Hypothalamus (tissue), 51 donors: ENCODE measurements at regions not wholly inside any gene's neighbourhood (a gene's known extent, or its start where the extent isn't known, plus 50 kb on each side); places are given as distances from the start of the nearest gene placed in this dataset.

ENCODE experiments used
- DNase-seq, 51 donors: peaks; one replicate each; lab custom pipeline; 2025; lab: John Stamatoyannopoulos, UW

DNA sequence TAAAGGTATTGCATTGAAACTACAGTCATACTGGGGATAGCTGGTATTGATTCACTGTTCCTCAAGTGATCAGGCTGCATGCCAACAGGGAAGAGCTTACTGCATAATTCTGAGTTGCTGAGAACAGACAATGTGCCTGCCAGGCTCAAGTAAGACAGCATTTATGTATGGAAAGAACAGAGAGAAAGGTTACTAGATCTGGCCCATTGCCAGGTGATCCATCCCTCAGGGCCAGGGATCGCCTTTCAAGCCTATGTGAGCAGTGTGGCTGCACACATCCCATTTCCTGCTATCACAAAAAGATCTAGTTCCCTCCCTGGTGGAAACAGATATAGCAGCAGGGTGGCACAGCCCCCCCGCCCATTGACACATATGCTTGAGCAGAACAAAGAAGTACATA is 254.0 kb downstream of the TMA16 start:
- no peak for DNase-seq

DNA sequence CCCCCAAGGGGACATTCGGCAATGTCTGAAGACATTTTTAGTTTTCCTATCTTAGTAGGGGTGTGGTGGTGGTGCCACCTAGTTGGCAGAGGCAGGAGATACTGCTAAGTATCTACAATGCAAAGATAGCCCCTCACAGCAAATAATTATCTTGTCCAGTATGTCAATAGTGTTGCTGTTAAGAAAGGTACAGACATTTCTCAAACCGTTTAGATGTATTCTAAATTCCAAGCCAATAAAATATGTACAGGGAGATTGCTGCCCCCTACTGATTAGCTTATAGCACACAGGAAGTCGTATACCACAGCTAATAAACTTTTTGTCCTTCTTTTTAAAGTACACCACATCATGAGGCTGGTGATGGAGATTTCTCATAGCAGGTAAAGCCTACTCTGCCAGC is 260.5 kb downstream of the TMA16 start:
- peak in 1 of 51 donors; percentile 9 for DNase-seq

DNA sequence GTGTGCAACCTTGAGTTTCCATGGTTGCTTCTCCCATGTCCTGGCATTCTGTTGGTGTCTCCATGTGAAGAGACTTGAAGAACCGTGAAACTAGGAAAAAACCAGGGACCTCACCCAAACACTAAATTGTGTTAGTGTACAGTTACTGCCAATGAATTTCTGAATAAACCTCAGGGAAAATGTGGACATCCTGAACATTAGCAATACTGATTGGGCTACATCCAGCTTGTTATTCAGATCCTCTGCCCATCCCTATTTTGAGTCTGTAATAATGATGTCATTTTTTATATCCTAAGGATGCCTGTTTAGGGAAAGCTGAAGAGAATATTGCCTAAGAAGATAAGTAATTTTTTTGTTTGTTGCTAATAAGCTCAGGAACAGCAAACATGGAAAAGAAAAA is 262.7 kb downstream of the TMA16 start:
- DNase-seq, result no peak

DNA sequence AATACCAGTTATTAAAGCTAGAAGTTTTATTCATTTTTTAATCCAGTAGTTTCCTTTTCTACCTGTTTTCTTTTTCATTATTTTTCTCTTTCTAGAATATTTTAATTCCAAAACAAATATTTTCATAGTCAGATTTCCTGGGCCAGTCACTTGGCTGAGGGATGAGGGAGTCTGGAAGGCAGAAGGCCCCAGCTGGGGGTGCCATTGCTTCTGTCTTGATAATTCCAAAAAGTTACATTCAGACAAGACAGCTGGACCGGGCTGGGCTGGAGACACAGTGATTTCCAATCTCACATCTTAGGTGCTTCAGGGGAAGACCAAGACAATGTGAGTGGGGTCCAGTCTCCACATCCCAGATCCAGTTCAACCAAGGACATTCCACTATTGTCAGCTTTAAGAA is 263.5 kb downstream of the TMA16 start:
- peak in 2 of 51 donors; percentile 4 to 7 for DNase-seq

DNA sequence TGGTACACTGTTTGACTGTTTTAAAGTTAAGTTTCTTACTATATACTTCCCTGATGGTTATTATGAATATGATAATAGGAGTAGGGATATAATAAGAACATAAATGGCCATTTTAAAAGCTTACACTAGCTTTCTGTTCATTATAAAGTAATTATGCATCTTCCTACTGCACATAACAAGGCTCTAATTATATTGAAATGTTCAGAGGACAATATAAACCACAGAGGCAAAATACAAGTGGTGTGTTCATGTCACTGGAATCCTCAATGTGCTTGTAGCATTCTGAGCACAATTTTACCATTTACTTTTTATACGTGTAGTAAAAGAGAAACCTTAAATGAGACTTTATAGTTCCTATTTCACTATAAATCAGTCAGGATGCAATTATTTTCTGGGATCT is 268.3 kb downstream of the TMA16 start:
- no peak for DNase-seq

DNA sequence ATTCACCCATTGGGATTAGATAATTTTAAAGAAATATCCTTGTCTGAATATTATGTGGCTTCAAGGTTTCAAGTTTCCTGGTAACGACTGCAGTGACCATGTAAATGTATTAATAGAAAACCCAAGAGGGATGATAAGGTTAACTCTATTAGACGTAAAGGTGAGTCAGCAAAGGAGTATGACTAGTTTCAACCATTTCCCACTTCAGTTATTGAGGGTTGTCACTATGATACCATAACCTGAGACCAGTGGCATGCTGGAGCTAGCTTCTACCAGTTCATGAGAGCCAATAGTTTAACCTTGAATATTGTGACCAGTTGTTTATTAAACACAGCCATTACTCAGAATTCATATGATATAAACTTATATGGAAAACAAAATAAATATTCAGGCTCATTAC is 270.1 kb downstream of the TMA16 start:
- DNase-seq, result no peak

DNA sequence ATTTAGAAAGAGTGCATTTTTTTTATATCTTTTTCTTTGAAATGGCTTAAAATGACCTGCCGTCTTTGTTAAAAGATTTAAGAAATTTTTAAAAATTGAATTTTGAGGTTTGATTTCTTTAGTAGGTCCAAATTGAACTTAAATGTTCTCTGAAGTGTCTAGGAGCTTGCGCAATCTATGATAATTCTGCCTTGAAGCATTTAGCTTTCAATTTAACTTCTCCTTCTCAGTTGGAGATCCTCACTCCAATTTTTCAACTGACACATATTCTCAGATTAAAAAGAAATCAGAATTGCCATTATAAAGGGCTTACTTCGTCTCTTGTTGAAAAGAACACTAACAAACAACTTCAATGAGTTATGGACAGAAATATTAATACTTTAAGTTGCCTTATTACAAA is 273.5 kb downstream of the TMA16 start:
- DNase-seq, result no peak

DNA sequence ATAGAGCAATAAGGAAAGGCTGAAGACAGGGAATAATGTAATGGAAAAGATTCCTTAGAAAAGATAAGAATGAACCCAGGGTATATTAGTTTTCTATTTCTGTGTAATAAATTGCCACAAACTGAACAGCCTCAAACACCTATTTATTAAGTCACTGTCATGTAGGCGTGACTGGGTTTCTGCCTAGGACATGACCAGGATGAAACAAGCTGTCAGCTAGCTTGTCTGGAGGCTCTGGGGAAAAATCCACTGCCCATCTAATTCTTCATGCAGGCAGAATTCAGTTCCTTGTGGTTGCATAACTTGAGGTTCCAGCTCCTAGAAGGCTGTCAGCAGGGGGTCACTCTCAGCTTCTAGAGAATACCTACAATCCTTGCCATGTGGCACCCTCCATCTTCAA is 277.7 kb downstream of the TMA16 start:
- DNase-seq, result no peak

DNA sequence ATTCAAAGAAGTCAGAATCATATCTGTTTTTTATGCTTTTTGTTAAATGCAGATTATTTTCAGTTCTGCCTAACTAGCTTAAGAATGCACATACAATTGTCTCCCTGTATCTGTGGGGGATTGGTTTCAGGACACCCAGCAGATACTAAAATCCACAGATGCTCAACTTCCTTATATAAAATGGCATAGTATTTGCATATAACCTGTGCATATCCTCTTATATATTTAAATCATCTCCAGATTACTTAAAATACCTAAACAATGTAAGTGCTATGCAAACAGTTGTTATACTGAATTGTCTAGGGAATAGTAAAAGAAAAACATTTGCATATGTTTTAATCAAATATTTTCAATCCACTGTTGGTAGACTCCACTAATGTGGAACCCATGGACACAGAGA is 279.4 kb downstream of the TMA16 start:
- no peak for DNase-seq

DNA sequence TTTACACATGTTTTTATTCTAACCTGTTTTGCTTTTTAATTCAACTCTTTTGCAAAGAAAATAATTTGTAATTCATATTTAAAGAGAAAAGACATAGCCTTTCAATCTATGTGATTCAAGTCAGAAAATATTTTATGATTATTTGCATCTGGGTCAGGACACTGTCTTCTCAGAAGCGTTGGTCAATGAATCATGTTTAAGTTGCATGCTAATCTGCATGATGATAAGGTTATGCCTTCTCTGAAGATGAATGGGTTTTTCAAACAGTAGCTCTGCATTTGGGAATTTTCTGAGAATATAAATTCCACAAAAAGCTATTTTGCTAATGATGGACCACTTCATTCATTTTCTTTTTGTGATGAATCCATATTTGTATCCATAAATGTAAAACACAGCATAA is 282.5 kb downstream of the TMA16 start:
- DNase-seq, result no peak

DNA sequence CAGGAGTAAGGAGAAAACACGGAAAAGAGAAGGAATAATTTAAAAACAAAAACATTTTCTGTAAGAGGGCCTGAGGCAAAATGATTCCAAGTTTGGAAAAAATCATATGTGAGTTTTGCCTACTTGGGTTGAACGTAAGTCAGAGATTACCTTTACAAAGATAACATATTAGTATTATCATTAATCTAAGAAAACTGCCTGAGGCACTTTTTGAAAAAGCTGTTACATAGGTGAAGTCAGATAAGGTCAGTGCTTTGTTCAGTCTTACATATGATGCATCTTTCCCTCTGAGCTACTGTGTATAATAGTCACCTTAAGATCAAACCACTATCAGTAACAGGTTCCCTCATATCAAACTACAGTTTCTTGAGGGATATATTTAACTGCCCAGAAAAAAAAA is 287.2 kb downstream of the TMA16 start:
- DNase-seq, result no peak

DNA sequence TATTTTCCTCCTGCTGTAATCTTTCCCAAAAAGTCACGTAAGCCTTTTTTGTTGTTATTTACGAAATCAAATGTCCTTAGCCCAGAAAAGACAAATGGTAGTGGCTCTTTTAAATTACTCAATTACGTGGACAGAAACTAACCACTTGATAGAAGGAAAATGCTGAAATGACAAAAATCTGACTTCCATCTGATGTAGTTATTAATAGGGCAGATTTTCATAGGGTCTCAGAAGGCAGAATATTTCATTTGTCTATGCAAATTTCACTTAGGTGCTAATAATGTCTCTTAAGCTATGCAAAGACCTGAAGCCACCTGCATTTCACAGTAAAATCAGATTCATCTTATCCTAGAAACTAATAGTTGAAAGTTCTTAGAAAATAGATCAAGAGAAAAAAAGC is 295.7 kb downstream of the TMA16 start:
- DNase-seq, result no peak

DNA sequence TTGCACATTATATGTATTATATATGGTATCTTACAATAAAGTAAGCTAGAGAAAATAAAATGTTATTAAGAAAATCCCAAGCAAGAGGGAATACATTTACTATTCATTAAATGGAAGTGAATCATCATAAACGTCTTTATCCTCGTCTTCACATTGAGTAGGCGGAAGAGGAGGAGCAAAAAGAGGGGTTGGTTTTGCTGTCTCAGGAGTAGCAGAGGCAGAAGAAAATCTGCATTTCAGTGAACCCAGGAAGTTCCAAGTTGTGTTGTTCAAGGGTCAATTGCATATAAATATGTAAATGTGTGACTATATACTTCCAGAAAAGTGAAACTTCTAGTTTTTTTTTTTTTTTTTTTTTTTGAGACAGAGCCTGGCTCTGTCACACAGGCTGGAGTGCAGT is 301.4 kb downstream of the TMA16 start:
- no peak for DNase-seq

DNA sequence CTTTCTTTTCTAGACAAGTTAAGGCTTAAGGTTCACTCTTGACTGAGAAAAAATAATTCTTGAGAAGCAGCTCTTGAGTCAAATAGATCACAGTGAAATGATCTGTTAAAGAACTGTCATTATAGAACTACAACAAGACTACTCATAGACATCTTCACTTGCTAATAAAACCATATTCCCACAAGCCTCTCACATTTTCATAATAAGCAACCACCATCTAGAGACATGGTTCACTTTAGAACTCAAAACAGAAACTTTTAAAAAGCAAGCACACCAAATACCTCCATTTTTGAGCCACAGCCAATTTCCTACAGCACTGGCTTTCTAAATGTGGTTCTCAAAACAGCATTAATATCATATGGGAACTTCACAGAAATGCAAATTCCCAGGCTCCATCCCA is 309.5 kb downstream of the TMA16 start:
- no peak for DNase-seq

DNA sequence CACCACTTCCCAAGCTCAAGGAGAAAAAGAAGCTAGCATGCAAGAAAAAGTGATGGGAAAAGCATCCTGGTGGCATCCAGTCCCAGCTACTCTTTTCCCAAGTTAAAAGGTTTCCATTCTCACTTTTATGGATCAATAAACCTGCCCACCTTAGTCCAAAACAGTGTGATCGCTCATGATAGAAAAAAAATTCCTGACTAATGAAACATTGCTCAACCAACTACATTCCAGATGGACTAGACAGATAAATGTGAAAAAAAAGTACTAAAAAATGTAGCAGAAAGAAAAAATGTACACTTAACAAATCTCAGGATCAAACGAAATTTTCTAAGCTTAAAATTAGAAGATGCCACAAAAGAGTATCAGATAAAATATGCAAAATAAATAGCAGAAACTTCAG is 312.2 kb downstream of the TMA16 start:
- DNase-seq, result no peak

DNA sequence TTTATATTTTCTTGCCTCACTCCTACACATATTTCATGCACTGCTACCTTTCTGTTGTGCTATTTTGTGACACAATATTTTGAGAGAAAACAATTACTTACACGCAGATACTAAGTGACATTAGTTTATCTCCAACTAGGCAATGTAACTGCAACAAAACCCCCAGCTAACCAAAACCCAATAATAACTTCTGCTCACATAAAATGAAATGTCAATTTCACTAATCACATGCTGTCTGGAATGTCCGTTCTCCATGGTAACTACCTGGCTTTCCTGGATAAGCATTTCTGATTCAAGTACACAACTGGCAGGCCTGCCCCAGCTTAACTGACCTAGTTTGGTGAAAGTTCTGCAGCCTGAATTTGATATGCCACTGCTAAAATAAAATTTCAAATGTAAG is 313.5 kb downstream of the TMA16 start:
- DNase-seq, result no peak

DNA sequence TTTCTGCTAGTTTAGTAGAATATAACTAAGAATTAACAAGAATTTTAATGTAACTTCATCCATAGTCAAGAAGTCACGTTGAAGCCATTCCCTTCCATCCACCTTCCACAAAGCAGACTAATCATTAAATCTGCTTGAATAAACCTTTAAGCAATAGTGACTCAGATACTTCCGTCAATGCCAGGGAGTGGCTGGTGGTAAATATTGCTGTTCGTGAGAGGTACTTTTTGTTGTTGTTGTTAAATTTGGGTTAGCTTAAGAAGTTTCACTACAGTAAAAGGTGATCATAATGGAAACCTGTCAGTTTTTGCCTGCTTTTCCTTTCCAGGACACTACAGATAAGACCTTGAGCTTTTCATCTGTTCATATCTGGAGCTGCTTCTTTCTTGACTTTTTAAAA is 316.3 kb downstream of the TMA16 start:
- DNase-seq, result no peak

DNA sequence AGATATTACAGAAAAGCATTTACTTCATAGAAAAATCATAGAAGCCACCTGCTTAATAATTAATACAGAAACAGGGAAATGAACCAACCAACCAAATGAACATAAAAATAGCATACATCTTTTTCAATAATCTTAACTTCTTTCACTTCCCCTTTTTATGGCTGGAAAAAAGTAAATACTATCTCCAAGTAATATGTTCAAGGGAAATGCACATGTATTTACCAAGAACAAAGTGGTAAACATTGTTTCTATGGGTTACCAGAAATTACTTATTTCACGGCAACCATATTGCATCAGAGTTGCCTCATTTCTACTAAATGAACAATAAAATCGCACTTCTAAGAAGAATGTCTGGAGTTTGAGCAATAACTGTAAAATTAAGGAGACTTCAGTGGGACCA is 321.3 kb downstream of the TMA16 start:
- DNase-seq, result no peak

DNA sequence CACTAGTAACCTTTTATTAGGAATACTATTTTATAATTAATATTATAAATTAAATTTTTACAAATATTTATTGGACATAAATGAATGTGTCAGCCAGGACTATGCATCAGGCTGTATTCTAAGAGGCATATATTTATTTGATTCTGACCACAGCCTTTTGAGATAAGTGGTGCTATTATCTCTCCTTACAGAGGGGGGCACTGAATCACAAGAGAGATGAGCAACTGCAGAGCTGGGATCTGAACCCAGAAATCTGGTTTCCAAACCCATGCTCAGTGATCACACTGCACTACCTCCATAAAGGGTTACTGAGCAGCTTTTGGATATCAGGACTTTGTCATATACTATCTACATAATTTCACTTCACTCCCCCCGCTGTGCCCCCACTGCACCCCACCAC is 322.0 kb downstream of the TMA16 start:
- DNase-seq, result no peak

DNA sequence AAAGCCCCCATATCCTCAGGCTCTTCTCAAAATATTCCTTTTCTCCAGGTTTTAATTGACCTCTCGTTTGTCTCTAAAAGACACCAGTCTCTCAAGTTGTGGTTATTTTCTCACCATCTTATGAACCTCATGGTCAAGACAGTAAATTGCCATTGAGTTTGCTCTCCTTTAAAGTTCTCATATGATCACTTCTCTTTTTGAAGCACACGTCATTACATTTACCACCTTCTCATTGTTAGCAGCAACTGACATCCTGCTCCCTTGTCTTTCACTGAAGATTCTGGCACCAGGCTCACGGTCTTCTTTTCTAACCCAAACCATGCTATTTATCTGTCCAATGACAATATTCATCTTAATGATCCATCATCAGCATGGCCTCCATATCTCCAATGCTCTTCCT is 324.2 kb downstream of the TMA16 start:
- DNase-seq, result no peak

DNA sequence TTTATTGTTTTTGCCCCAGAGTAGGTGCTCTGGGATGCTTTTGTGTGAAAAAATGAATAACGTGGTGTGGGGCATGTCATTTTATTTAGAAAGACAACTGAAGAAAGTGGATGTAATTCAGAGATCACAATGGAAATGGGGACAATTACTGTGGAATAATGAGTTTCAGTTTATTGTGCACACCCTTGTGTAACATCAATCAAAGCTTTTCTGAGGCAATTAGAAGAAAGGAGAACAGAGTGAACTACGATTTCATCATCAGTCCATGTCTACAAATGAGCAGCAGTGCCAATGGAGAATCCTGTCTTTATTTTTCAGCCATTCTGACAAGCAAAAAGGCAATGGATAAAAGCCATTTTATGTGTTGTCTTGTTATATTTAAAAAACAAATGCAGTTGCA is 339.2 kb downstream of the TMA16 start:
- DNase-seq, result peak in 1 of 51 donors; percentile 8

DNA sequence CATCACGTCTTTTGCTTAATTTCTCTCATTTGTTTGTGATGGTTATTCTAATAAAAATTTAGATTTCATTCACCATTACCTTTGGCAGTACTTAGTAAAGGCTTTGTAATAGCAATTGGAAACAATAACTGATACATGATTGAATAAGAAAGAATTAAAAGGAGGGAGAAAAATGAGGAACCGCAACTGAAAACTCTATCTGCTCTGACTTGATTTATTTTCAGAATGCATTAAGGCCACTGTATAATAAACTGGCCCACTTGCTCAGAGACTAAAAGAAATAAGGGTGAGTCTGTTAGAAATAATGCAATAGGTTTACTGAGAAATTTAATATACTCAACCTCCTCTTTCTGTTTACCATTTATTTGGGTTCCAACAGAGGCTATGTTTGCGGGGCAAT is 351.5 kb downstream of the TMA16 start:
- DNase-seq, result no peak

DNA sequence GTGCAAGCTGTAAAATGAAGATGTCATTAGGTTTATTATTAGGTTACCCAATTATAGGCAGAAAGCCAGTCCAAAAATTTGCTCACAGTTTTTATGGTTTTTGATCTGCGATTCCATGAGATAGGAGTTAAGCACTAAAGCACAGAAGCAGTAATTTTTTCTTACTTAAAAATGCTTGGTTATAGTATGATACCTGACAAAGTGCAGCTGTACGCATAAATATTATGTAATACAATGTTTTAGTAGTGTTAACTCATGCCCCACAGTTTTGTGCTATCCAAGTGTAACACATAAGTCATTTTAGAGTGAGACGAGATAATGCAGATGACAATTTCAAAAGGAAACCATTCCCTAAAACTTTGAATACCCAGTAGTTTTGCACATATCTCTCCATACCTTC is 357.8 kb downstream of the TMA16 start:
- DNase-seq, result no peak

DNA sequence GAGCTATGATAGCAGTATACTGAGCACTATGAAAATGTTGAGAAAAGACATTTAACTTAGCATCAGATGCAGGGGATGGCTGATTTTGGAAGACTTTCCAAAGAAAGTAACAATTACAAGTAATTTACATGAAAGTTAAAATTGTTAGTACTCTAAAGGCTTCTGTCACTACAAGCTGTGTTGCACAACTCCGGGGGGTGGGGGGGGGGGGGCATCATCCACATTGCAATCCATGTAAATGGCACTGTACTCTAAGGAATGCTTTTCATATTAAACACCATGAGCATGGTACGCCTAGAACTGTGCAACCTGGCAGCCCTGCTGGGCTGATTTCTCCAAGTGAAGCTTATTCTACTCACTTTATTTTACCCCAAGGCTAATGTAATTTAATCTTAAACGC is 363.4 kb downstream of the TMA16 start:
- no peak for DNase-seq
